ENCODE measurements at regions not wholly inside any gene's neighbourhood (a gene's known extent, or its start where the extent isn't known, plus 50 kb on each side); places are given as distances from the start of the nearest gene placed in this dataset.

GRCh38 chr18:68288408-68288807 lies 426.5 kb downstream of the TMX3 start:
- Mint-ChIP-seq H3K27me3 (no peaks in the 10 kb centered on the region), H3K4me3 (no peak overlapping the region), H3K9me3 (peaks cover 0 to 8% (median 2%) of the 10 kb centered on the region in 5 donors), H3K36me3 (no peaks in the 10 kb centered on the region), H3K4me1 (no peaks in the 10 kb centered on the region), H3K27ac (no peak overlapping the region)
- ChIA-PET CTCF (no interaction called here), POLR2A (no interaction called here)
- DNase-seq = no peak
- H3K4me3 ChIP-seq (ENCODE audit: low read length) = no peak overlapping the region
- H3K4me1 ChIP-seq (ENCODE audit: insufficient read depth, low read length) = no peaks in the 10 kb centered on the region
- H3K27ac ChIP-seq (ENCODE audit: low read depth, low read length) = no peak overlapping the region
- no peaks in the 10 kb centered on the region for H3K9me3 ChIP-seq (ENCODE audit: low read length)
- no peaks in the 10 kb centered on the region for H3K27me3 ChIP-seq (ENCODE audit: insufficient read depth, low read length, poor library complexity, severe bottlenecking)
- no peaks in the 10 kb centered on the region for H3K36me3 ChIP-seq (ENCODE audit: insufficient read depth, low read length)

- Histone ChIP-seq H3K4me1 (ENCODE audit: insufficient read depth, low read length) (no peaks in the 10 kb centered on the region), H3K27ac (ENCODE audit: low read depth, low read length) (no peak overlapping the region), H3K36me3 (ENCODE audit: insufficient read depth, low read length) (no peaks in the 10 kb centered on the region), H3K9me3 (ENCODE audit: low read length) (no peaks in the 10 kb centered on the region), H3K4me3 (ENCODE audit: low read length) (no peak overlapping the region), H3K27me3 (ENCODE audit: insufficient read depth, low read length, poor library complexity, severe bottlenecking) (no peaks in the 10 kb centered on the region)
- Mint-ChIP-seq H3K4me3 (no peak overlapping the region), H3K27me3 (no peaks in the 10 kb centered on the region), H3K4me1 (no peaks in the 10 kb centered on the region), H3K36me3 (no peaks in the 10 kb centered on the region), H3K27ac (no peak overlapping the region), H3K9me3 (peaks cover 0 to 2% (median 0%) of the 10 kb centered on the region in 5 donors)
- CTCF ChIA-PET = no interaction called here
- no peak for DNase-seq
- POLR2A ChIA-PET = no interaction called here
Observed at GRCh38 chr18:68284236-68284780, 430.6 kb downstream of the TMX3 start.

GRCh38 chr18:68283834-68284233 lies 431.1 kb downstream of the TMX3 start:
- Mint-ChIP-seq H3K27me3 (no peaks in the 10 kb centered on the region), H3K27ac (no peak overlapping the region), H3K36me3 (no peaks in the 10 kb centered on the region), H3K4me3 (no peak overlapping the region), H3K4me1 (no peaks in the 10 kb centered on the region), H3K9me3 (peaks cover 0 to 2% (median 0%) of the 10 kb centered on the region in 5 donors)
- DNase-seq = no peak
- H3K27me3 ChIP-seq (ENCODE audit: insufficient read depth, low read length, poor library complexity, severe bottlenecking) = no peaks in the 10 kb centered on the region
- H3K36me3 ChIP-seq (ENCODE audit: insufficient read depth, low read length) = no peaks in the 10 kb centered on the region
- ChIA-PET CTCF (no interaction called here), POLR2A (no interaction called here)
- H3K4me3 ChIP-seq (ENCODE audit: low read length) = no peak overlapping the region
- no peaks in the 10 kb centered on the region for H3K9me3 ChIP-seq (ENCODE audit: low read length)
- H3K27ac ChIP-seq (ENCODE audit: low read depth, low read length) = no peak overlapping the region
- H3K4me1 ChIP-seq (ENCODE audit: insufficient read depth, low read length) = no peaks in the 10 kb centered on the region

GRCh38 chr18:68282232-68282631 lies 432.7 kb downstream of the TMX3 start:
- Mint-ChIP-seq H3K27ac (no peak overlapping the region), H3K27me3 (peaks cover 0 to 3% of the 10 kb centered on the region in 2 donors), H3K36me3 (no peaks in the 10 kb centered on the region), H3K4me3 (no peak overlapping the region), H3K4me1 (no peaks in the 10 kb centered on the region), H3K9me3 (peaks cover 0 to 2% (median 0%) of the 10 kb centered on the region in 5 donors)
- H3K9me3 ChIP-seq (ENCODE audit: low read length) = no peaks in the 10 kb centered on the region
- H3K4me3 ChIP-seq (ENCODE audit: low read length) = no peak overlapping the region
- no peaks in the 10 kb centered on the region for H3K36me3 ChIP-seq (ENCODE audit: insufficient read depth, low read length)
- no peaks in the 10 kb centered on the region for H3K27me3 ChIP-seq (ENCODE audit: insufficient read depth, low read length, poor library complexity, severe bottlenecking)
- ChIA-PET CTCF (no interaction called here), POLR2A (no interaction called here)
- DNase-seq = no peak
- no peak overlapping the region for H3K27ac ChIP-seq (ENCODE audit: low read depth, low read length)
- H3K4me1 ChIP-seq (ENCODE audit: insufficient read depth, low read length) = no peaks in the 10 kb centered on the region

- no peaks in the 10 kb centered on the region for H3K36me3 ChIP-seq (ENCODE audit: insufficient read depth, low read length)
- Mint-ChIP-seq H3K4me3 (no peak overlapping the region), H3K4me1 (no peaks in the 10 kb centered on the region), H3K27ac (no peak overlapping the region), H3K9me3 (peaks cover 0 to 2% (median 0%) of the 10 kb centered on the region in 5 donors), H3K27me3 (peaks cover 0 to 3% of the 10 kb centered on the region in 2 donors), H3K36me3 (no peaks in the 10 kb centered on the region)
- H3K4me1 ChIP-seq (ENCODE audit: insufficient read depth, low read length) = no peaks in the 10 kb centered on the region
- ChIA-PET POLR2A (no interaction called here), CTCF (no interaction called here)
- no peaks in the 10 kb centered on the region for H3K27me3 ChIP-seq (ENCODE audit: insufficient read depth, low read length, poor library complexity, severe bottlenecking)
- no peak overlapping the region for H3K4me3 ChIP-seq (ENCODE audit: low read length)
- no peak for DNase-seq
- no peaks in the 10 kb centered on the region for H3K9me3 ChIP-seq (ENCODE audit: low read length)
- H3K27ac ChIP-seq (ENCODE audit: low read depth, low read length) = no peak overlapping the region
Observed at GRCh38 chr18:68275616-68276015, 439.3 kb downstream of the TMX3 start.

GRCh38 chr18:68270017-68270416 lies 444.9 kb downstream of the TMX3 start:
- H3K36me3 ChIP-seq (ENCODE audit: insufficient read depth, low read length) = no peaks in the 10 kb centered on the region
- H3K4me1 ChIP-seq (ENCODE audit: insufficient read depth, low read length) = no peaks in the 10 kb centered on the region
- POLR2A ChIA-PET = no interaction called here
- no peak overlapping the region for H3K4me3 ChIP-seq (ENCODE audit: low read length)
- no peak overlapping the region for H3K27ac Mint-ChIP-seq
- CTCF ChIA-PET = no interaction called here
- no peaks in the 10 kb centered on the region for H3K27me3 Mint-ChIP-seq
- no peak overlapping the region for H3K27ac ChIP-seq (ENCODE audit: low read depth, low read length)
- H3K4me1 Mint-ChIP-seq = no peaks in the 10 kb centered on the region
- no peaks in the 10 kb centered on the region for H3K9me3 ChIP-seq (ENCODE audit: low read length)
- H3K36me3 Mint-ChIP-seq = no peaks in the 10 kb centered on the region
- no peaks in the 10 kb centered on the region for H3K27me3 ChIP-seq (ENCODE audit: insufficient read depth, low read length, poor library complexity, severe bottlenecking)
- DNase-seq = no peak
- no peak overlapping the region for H3K4me3 Mint-ChIP-seq
- peaks cover 0 to 4% (median 0%) of the 10 kb centered on the region in 5 donors for H3K9me3 Mint-ChIP-seq

GRCh38 chr18:68267583-68267982 lies 447.3 kb downstream of the TMX3 start:
- no peak overlapping the region for H3K4me3 Mint-ChIP-seq
- H3K4me1 Mint-ChIP-seq = no peaks in the 10 kb centered on the region
- no peak for DNase-seq
- ChIA-PET CTCF (no interaction called here), POLR2A (no interaction called here)
- peaks cover 0 to 4% (median 0%) of the 10 kb centered on the region in 5 donors for H3K9me3 Mint-ChIP-seq
- Histone ChIP-seq H3K4me1 (ENCODE audit: insufficient read depth, low read length) (no peaks in the 10 kb centered on the region), H3K27ac (ENCODE audit: low read depth, low read length) (no peak overlapping the region), H3K9me3 (ENCODE audit: low read length) (no peaks in the 10 kb centered on the region), H3K4me3 (ENCODE audit: low read length) (no peak overlapping the region), H3K27me3 (ENCODE audit: insufficient read depth, low read length, poor library complexity, severe bottlenecking) (no peaks in the 10 kb centered on the region), H3K36me3 (ENCODE audit: insufficient read depth, low read length) (no peaks in the 10 kb centered on the region)
- no peak overlapping the region for H3K27ac Mint-ChIP-seq
- H3K36me3 Mint-ChIP-seq = no peaks in the 10 kb centered on the region
- H3K27me3 Mint-ChIP-seq = no peaks in the 10 kb centered on the region

- no peaks in the 10 kb centered on the region for H3K27me3 Mint-ChIP-seq
- H3K9me3 Mint-ChIP-seq = peaks cover 0 to 2% (median 0%) of the 10 kb centered on the region in 5 donors
- ChIA-PET CTCF (no interaction called here), POLR2A (no interaction called here)
- H3K36me3 Mint-ChIP-seq = no peaks in the 10 kb centered on the region
- no peaks in the 10 kb centered on the region for H3K4me1 Mint-ChIP-seq
- no peak overlapping the region for H3K27ac Mint-ChIP-seq
- DNase-seq = no peak
- H3K4me3 Mint-ChIP-seq = no peak overlapping the region
- Histone ChIP-seq H3K27me3 (ENCODE audit: insufficient read depth, low read length, poor library complexity, severe bottlenecking) (no peaks in the 10 kb centered on the region), H3K4me3 (ENCODE audit: low read length) (no peak overlapping the region), H3K27ac (ENCODE audit: low read depth, low read length) (no peak overlapping the region), H3K4me1 (ENCODE audit: insufficient read depth, low read length) (no peaks in the 10 kb centered on the region), H3K9me3 (ENCODE audit: low read length) (no peaks in the 10 kb centered on the region), H3K36me3 (ENCODE audit: insufficient read depth, low read length) (no peaks in the 10 kb centered on the region)
Observed at GRCh38 chr18:68263481-68263880, 451.4 kb downstream of the TMX3 start.

Data from CD8-positive, alpha-beta memory T cell (primary cell).